ENCODE measurements at regions not wholly inside any gene's neighbourhood (a gene's known extent, or its start where the extent isn't known, plus 50 kb on each side); places are given as distances from the start of the nearest gene placed in this dataset.

DNA sequence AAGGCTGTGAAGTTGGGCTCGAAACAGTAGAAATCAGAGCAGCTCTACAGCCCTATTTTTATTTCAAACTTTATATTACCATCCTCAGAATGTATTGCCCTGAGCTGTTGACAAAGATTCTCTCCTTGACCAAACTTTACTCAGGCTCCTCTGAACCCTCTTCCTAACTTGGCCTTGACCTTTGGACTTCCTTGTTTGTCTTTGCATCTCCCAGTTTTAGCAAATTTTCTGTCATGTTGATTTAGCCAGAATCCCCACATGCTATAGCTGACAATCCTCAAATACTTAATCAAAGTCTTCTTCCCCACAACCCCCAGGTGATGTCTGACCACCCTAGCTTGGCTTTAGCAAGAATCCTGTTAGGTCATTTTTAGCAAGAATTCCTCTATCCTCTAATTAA is 87.4 kb upstream of the GRIN2A start:
- POLR2A ChIA-PET, result no interaction called here

More for the DNA sequence above, 87.4 kb upstream of the GRIN2A start:
- Histone ChIP-seq H3K4me2 (ENCODE audit: low read length) (no peak overlapping the region), H3K4me1 (ENCODE audit: control insufficient read depth in 1 of 2, insufficient read depth in 2 of 2, low read length in 2 of 2) (no peaks in the 10 kb centered on the region), H3K9me2 (ENCODE audit: insufficient read depth) (no peaks in the 10 kb centered on the region), H3K36me3 (ENCODE audit: control insufficient read depth in 1 of 2, insufficient read depth in 2 of 2, low read length in 2 of 2) (no peaks in the 10 kb centered on the region), H3K9me3 (ENCODE audit: control insufficient read depth in 1 of 2, insufficient read depth in 1 of 2, low read depth in 1 of 2, low read length in 2 of 2) (no peaks in the 10 kb centered on the region), H4K20me1 (ENCODE audit: insufficient read depth) (no peaks in the 10 kb centered on the region), H2AFZ (ENCODE audit: low read depth, low read length, poor library complexity, severe bottlenecking) (no peak overlapping the region), H3K79me2 (ENCODE audit: insufficient read depth, low read length) (no peaks in the 10 kb centered on the region), H3K9ac (ENCODE audit: low read length) (no peak overlapping the region), H3K27me3 (ENCODE audit: insufficient read depth, low read length) (no peaks in the 10 kb centered on the region), H3K27ac (ENCODE audit: low read depth, low read length) (no peak overlapping the region), H3K4me3 (replicated peaks in 1 of 2; ENCODE audit: low read depth in 1 of 2, low read length in 2 of 2) (no peak overlapping the region)
- intact Hi-C loops (cut with micrococcal nuclease), result no loop called here
- DNase-seq (ENCODE audit: low read depth, low spot score) (no peak), ATAC-seq (no peak)
- RAD21 ChIA-PET (ENCODE audit: low non-redundant PET in 1 of 2, low total read pairs in 2 of 2, uncharacterized antibody in 2 of 2, unreplicated experiment in 2 of 2), result interaction anchor here in 1 of 2 experiments (0.6 to 1.3 kb wide), 2 partner anchors 98 to 240 kb away, joined by 3 read pairs; no protein-coding TSS in a partner anchor
- TF ChIP-seq JUND (IDR thresholded peaks at IDR 0.05) (no peak), EZH2phosphoT487 (IDR thresholded peaks at IDR 0.05; ENCODE audit: borderline replicate concordance) (no peak), FOSL1 (IDR thresholded peaks at IDR 0.05; ENCODE audit: low read depth) (no peak), EGR1 (IDR thresholded peaks at IDR 0.05; ENCODE audit: low read depth) (no peak), CBX3 (IDR thresholded peaks at IDR 0.05; ENCODE audit: low read depth) (no peak), ELF1 (IDR thresholded peaks at IDR 0.05; ENCODE audit: borderline replicate concordance, low read depth) (no peak), SIN3A (IDR thresholded peaks at IDR 0.05; ENCODE audit: low read depth) (no peak)
- TF ChIP-seq, protein P1, sequence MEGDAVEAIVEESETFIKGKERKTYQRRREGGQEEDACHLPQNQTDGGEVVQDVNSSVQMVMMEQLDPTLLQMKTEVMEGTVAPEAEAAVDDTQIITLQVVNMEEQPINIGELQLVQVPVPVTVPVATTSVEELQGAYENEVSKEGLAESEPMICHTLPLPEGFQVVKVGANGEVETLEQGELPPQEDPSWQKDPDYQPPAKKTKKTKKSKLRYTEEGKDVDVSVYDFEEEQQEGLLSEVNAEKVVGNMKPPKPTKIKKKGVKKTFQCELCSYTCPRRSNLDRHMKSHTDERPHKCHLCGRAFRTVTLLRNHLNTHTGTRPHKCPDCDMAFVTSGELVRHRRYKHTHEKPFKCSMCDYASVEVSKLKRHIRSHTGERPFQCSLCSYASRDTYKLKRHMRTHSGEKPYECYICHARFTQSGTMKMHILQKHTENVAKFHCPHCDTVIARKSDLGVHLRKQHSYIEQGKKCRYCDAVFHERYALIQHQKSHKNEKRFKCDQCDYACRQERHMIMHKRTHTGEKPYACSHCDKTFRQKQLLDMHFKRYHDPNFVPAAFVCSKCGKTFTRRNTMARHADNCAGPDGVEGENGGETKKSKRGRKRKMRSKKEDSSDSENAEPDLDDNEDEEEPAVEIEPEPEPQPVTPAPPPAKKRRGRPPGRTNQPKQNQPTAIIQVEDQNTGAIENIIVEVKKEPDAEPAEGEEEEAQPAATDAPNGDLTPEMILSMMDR (IDR thresholded peaks at IDR 0.05 in 2 of 3, conservative IDR thresholded peaks at IDR 0.05 in 1 of 3; ENCODE audit: borderline replicate concordance in 1 of 3, insufficient read depth in 1 of 3, low read depth in 2 of 3, low read length in 2 of 3), result no peak
- TF ChIP-seq, protein P2, sequence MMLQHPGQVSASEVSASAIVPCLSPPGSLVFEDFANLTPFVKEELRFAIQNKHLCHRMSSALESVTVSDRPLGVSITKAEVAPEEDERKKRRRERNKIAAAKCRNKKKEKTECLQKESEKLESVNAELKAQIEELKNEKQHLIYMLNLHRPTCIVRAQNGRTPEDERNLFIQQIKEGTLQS (IDR thresholded peaks at IDR 0.05), result no peak
- TF ChIP-seq, protein P3, sequence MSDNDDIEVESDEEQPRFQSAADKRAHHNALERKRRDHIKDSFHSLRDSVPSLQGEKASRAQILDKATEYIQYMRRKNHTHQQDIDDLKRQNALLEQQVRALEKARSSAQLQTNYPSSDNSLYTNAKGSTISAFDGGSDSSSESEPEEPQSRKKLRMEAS (IDR thresholded peaks at IDR 0.05), result no peak
- TF ChIP-seq, protein P4, sequence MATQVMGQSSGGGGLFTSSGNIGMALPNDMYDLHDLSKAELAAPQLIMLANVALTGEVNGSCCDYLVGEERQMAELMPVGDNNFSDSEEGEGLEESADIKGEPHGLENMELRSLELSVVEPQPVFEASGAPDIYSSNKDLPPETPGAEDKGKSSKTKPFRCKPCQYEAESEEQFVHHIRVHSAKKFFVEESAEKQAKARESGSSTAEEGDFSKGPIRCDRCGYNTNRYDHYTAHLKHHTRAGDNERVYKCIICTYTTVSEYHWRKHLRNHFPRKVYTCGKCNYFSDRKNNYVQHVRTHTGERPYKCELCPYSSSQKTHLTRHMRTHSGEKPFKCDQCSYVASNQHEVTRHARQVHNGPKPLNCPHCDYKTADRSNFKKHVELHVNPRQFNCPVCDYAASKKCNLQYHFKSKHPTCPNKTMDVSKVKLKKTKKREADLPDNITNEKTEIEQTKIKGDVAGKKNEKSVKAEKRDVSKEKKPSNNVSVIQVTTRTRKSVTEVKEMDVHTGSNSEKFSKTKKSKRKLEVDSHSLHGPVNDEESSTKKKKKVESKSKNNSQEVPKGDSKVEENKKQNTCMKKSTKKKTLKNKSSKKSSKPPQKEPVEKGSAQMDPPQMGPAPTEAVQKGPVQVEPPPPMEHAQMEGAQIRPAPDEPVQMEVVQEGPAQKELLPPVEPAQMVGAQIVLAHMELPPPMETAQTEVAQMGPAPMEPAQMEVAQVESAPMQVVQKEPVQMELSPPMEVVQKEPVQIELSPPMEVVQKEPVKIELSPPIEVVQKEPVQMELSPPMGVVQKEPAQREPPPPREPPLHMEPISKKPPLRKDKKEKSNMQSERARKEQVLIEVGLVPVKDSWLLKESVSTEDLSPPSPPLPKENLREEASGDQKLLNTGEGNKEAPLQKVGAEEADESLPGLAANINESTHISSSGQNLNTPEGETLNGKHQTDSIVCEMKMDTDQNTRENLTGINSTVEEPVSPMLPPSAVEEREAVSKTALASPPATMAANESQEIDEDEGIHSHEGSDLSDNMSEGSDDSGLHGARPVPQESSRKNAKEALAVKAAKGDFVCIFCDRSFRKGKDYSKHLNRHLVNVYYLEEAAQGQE (IDR thresholded peaks at IDR 0.05; ENCODE audit: low read depth), result no peak
- TF ChIP-seq, protein P5, sequence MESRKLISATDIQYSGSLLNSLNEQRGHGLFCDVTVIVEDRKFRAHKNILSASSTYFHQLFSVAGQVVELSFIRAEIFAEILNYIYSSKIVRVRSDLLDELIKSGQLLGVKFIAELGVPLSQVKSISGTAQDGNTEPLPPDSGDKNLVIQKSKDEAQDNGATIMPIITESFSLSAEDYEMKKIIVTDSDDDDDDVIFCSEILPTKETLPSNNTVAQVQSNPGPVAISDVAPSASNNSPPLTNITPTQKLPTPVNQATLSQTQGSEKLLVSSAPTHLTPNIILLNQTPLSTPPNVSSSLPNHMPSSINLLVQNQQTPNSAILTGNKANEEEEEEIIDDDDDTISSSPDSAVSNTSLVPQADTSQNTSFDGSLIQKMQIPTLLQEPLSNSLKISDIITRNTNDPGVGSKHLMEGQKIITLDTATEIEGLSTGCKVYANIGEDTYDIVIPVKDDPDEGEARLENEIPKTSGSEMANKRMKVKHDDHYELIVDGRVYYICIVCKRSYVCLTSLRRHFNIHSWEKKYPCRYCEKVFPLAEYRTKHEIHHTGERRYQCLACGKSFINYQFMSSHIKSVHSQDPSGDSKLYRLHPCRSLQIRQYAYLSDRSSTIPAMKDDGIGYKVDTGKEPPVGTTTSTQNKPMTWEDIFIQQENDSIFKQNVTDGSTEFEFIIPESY (IDR thresholded peaks at IDR 0.05; ENCODE audit: extremely low read depth, insufficient replicate concordance, low read length), result no peak
- no TSS peak for BruUV-seq (replicated peaks)
- CTCF ChIA-PET, result no interaction called here
